ENCODE measurements at regions not wholly inside any gene's neighbourhood (a gene's known extent, or its start where the extent isn't known, plus 50 kb on each side); places are given as distances from the start of the nearest gene placed in this dataset.

- H3K27me3 ChIP-seq, result no peaks in the 10 kb centered on the region
- H3K4me1 ChIP-seq, result no peaks in the 10 kb centered on the region
- intact Hi-C loops (cut with DNase I), result no loop called here
- no peak for TF ChIP-seq CTCF (IDR thresholded peaks at IDR 0.05)
- H3K27ac ChIP-seq, result no peak overlapping the region
- DNase-seq (no peak), ATAC-seq (no peak)
- peaks cover 0 to 3% (median 0%) of the 10 kb centered on the region in 11 donors for H3K9me3 ChIP-seq
- no peak overlapping the region for H3K4me3 ChIP-seq
- H3K36me3 ChIP-seq, result no peaks in the 10 kb centered on the region
Observed at GRCh38 chr3:83195243-83195642, 1433.8 kb upstream of the GBE1 start.

- no peaks in the 10 kb centered on the region for H3K27me3 ChIP-seq
- H3K4me1 ChIP-seq, result no peaks in the 10 kb centered on the region
- ATAC-seq (no peak), DNase-seq (no peak)
- intact Hi-C loops (cut with DNase I), result no loop called here
- H3K27ac ChIP-seq, result no peak overlapping the region
- H3K36me3 ChIP-seq, result no peaks in the 10 kb centered on the region
- TF ChIP-seq CTCF (IDR thresholded peaks at IDR 0.05), result no peak
- WGBS, 2 donors, result 58% methylated on average over 1 of the region's 1 CpG
- no peak overlapping the region for H3K4me3 ChIP-seq
- H3K9me3 ChIP-seq, result peaks cover 0 to 3% (median 0%) of the 10 kb centered on the region in 11 donors
Observed at GRCh38 chr3:83193526-83193925, 1432.1 kb upstream of the GBE1 start.

GRCh38 chr3:83189634-83190033, 1428.2 kb upstream of the GBE1 start:
- DNase-seq (no peak), ATAC-seq (no peak)
- intact Hi-C loops (cut with DNase I), result no loop called here
- H3K4me3 ChIP-seq, result no peak overlapping the region
- no peaks in the 10 kb centered on the region for H3K36me3 ChIP-seq
- H3K9me3 ChIP-seq, result peaks cover 0 to 26% (median 9%) of the 10 kb centered on the region in 11 donors
- H3K27ac ChIP-seq, result no peak overlapping the region
- H3K4me1 ChIP-seq, result no peaks in the 10 kb centered on the region
- no peak for TF ChIP-seq CTCF (IDR thresholded peaks at IDR 0.05)
- H3K27me3 ChIP-seq, result no peaks in the 10 kb centered on the region

GRCh38 chr3:83169473-83169872, 1408.0 kb upstream of the GBE1 start:
- no peak overlapping the region for H3K4me3 ChIP-seq
- H3K27me3 ChIP-seq, result no peaks in the 10 kb centered on the region
- 88% methylated on average over 1 of the region's 1 CpG for WGBS, 2 donors
- H3K9me3 ChIP-seq, result peaks cover 0 to 13% (median 0%) of the 10 kb centered on the region in 11 donors
- H3K36me3 ChIP-seq, result no peaks in the 10 kb centered on the region
- no peak overlapping the region for H3K27ac ChIP-seq
- DNase-seq (no peak), ATAC-seq (no peak)
- H3K4me1 ChIP-seq, result no peaks in the 10 kb centered on the region
- intact Hi-C loops (cut with DNase I), result no loop called here
- no peak for TF ChIP-seq CTCF (IDR thresholded peaks at IDR 0.05)

- intact Hi-C loops (cut with DNase I), result no loop called here
- no peak for TF ChIP-seq CTCF (IDR thresholded peaks at IDR 0.05)
- H3K36me3 ChIP-seq, result no peaks in the 10 kb centered on the region
- no peaks in the 10 kb centered on the region for H3K27me3 ChIP-seq
- peaks cover 0 to 16% (median 0%) of the 10 kb centered on the region in 11 donors for H3K9me3 ChIP-seq
- H3K27ac ChIP-seq, result no peak overlapping the region
- H3K4me3 ChIP-seq, result no peak overlapping the region
- DNase-seq (no peak), ATAC-seq (no peak)
- H3K4me1 ChIP-seq, result no peaks in the 10 kb centered on the region
- 60 to 77% methylated on average over 2 of the region's 2 CpGs for WGBS, 2 donors
Observed at GRCh38 chr3:83150896-83151295, 1389.5 kb upstream of the GBE1 start.

All from heart right ventricle (tissue), 16 donors.